Nephron progenitor cell (in vitro differentiated cells): ENCODE measurements at regions not wholly inside any gene's neighbourhood (a gene's known extent, or its start where the extent isn't known, plus 50 kb on each side); places are given as distances from the start of the nearest gene placed in this dataset.
A peak's percentile ranks its signal among the peaks of the same experiment; 100 is the strongest.

ENCODE experiments used
- DNase-seq: peaks from one replicate; pipeline ENCODE4 v3.0.0; 2021
- H3K27ac Mint-ChIP-seq: 2 replicates; pipeline ENCODE4 v1.8.0; 2021; ENCODE audit warnings: mild to moderate bottlenecking, moderate library complexity, mixed read lengths
- H3K27me3 Mint-ChIP-seq: 2 replicates; pipeline ENCODE4 v1.8.0; 2021; ENCODE audit warnings: mild to moderate bottlenecking, low read depth, mixed read lengths; ENCODE audit not compliant: poor library complexity
- H3K36me3 Mint-ChIP-seq: 2 replicates; pipeline ENCODE4 v1.8.0; 2021; ENCODE audit warnings: low read depth, mixed read lengths
- H3K4me1 Mint-ChIP-seq: 2 replicates; pipeline ENCODE4 v1.8.0; 2021; ENCODE audit warnings: mixed read lengths
- H3K4me3 Mint-ChIP-seq: 2 replicates; pipeline ENCODE4 v1.8.0; 2021; ENCODE audit warnings: mild to moderate bottlenecking, moderate library complexity, mixed read lengths
- H3K9me3 Mint-ChIP-seq: 2 replicates; pipeline ENCODE4 v1.8.0; 2021; ENCODE audit warnings: mild to moderate bottlenecking, moderate library complexity, mixed read lengths
- TF ChIP-seq, protein P1 (sequence below): fragments of 200-600 bp; sonication (generic); IDR thresholded peaks from 2 replicates; pipeline ENCODE4 v1.5.0; 2021; ENCODE audit warnings: antibody characterized with exemption

DNA sequence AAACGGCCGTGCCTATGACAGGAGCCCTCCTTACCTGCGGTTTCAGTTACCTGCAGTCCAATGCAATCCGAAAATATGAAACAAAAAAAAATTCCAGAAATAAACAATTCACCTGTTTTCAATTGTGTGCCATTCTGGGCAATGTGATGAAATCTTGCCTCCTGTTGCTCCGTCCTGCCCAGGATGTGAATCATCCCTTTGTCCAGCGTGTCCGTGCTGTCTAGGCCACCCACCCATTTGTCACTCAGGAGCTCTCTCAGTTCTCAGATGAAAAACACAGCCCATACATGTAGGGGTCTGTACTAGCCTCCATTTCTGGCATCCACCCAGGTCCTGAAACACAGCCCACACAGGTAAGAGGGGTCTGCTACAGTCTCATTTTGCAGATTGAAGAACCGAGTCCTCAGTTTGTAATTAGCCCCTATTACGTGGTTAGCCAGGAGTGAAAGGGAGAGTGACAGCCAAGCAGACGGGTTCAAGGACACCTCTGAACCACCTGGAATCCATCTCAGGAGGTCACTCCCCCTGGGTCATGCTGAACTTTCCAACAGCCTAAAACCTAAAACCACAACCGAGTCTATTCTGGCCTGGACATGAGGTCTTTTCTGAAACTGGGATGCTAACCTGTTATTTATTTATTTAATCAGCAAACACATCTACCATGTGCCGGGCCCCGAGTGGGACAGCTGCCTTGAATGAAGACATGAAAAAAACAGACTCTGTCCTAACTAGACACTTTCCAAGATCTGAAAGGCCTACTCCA is 317.2 kb downstream of the SHANK2 start:
- Mint-ChIP-seq H3K36me3 (no peaks in the 10 kb centered on the region), H3K4me1 (peaks cover 4% of the 10 kb centered on the region), H3K4me3 (no peak overlapping the region), H3K27me3 (peaks cover 13% of the 10 kb centered on the region), H3K27ac (no peak overlapping the region), H3K9me3 (peaks cover 19% of the 10 kb centered on the region)
- DNase-seq, result no peak
- TF ChIP-seq, protein P1, sequence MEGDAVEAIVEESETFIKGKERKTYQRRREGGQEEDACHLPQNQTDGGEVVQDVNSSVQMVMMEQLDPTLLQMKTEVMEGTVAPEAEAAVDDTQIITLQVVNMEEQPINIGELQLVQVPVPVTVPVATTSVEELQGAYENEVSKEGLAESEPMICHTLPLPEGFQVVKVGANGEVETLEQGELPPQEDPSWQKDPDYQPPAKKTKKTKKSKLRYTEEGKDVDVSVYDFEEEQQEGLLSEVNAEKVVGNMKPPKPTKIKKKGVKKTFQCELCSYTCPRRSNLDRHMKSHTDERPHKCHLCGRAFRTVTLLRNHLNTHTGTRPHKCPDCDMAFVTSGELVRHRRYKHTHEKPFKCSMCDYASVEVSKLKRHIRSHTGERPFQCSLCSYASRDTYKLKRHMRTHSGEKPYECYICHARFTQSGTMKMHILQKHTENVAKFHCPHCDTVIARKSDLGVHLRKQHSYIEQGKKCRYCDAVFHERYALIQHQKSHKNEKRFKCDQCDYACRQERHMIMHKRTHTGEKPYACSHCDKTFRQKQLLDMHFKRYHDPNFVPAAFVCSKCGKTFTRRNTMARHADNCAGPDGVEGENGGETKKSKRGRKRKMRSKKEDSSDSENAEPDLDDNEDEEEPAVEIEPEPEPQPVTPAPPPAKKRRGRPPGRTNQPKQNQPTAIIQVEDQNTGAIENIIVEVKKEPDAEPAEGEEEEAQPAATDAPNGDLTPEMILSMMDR, result no peak

DNA sequence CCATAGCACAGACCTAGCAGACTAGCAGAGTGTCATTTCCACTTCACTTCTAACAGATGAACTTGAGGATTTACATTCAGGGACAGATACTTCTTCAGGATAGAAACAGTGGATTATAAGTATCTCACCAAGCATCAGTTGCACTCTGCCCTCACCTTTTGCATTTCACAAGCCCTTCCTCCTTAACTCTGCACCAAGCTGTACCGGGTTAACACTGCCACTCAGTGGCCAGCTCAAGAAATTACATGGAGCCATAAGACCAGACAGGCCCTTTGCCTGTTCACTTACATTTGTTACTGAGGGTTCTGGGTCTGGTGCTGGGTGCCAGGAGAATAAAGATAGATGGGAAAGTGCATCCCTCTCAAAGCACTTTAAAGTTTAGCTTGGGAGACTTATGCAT is 309.8 kb downstream of the SHANK2 start:
- H3K4me1 Mint-ChIP-seq, result no peaks in the 10 kb centered on the region
- peak; percentile 25 for DNase-seq
- H3K4me3 Mint-ChIP-seq, result no peak overlapping the region
- TF ChIP-seq, protein P1, result no peak
- H3K9me3 Mint-ChIP-seq, result peaks cover 67% of the 10 kb centered on the region
- H3K27me3 Mint-ChIP-seq, result peaks cover 30% of the 10 kb centered on the region
- no peaks in the 10 kb centered on the region for H3K36me3 Mint-ChIP-seq
- no peak overlapping the region for H3K27ac Mint-ChIP-seq

DNA sequence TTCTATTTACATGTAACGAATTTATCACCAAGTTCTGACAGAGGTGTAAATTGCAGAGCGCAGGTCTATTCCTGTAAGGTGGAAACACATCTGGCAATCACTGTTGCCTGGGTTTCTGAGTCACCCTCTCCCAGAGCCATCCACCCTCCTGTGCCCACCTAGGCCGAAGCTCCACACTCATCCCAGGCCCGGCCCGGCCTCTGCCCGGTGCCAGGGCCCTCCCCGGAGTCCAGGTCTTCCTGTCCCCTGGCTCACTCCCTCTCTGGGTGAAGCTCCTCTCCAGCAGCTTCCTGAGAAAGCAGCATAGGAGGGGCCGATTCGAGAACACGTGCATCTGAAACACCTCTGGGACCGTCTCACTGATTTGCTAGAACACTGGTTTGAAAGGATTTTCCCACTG is 308.2 kb downstream of the SHANK2 start:
- Mint-ChIP-seq H3K27ac (no peak overlapping the region), H3K4me1 (no peaks in the 10 kb centered on the region), H3K27me3 (peaks cover 32% of the 10 kb centered on the region), H3K9me3 (peaks cover 61% of the 10 kb centered on the region), H3K4me3 (no peak overlapping the region), H3K36me3 (no peaks in the 10 kb centered on the region)
- TF ChIP-seq, protein P1, result no peak
- DNase-seq, result no peak

DNA sequence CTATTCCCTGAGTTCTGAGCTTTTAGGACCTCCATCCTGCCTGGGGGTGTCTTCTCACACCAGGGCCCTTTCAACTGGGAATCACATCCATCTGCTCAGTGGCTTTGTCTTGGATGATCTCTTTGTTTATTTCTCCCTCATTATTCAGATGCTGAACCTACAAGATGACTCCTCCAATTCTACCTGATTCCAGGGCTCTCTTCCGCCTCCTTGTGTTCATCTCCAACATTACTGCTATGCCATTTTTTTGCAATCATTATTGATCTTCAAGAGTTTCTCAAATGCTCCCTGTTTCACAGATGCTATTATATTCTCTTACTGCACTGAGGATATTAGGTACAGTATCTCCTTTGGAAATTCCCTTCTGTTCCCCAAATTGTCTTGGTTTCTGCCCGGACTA is 307.7 kb downstream of the SHANK2 start:
- TF ChIP-seq, protein P1, result no peak
- no peak overlapping the region for H3K27ac Mint-ChIP-seq
- H3K27me3 Mint-ChIP-seq, result peaks cover 32% of the 10 kb centered on the region
- no peak for DNase-seq
- no peaks in the 10 kb centered on the region for H3K4me1 Mint-ChIP-seq
- no peak overlapping the region for H3K4me3 Mint-ChIP-seq
- peaks cover 59% of the 10 kb centered on the region for H3K9me3 Mint-ChIP-seq
- no peaks in the 10 kb centered on the region for H3K36me3 Mint-ChIP-seq

DNA sequence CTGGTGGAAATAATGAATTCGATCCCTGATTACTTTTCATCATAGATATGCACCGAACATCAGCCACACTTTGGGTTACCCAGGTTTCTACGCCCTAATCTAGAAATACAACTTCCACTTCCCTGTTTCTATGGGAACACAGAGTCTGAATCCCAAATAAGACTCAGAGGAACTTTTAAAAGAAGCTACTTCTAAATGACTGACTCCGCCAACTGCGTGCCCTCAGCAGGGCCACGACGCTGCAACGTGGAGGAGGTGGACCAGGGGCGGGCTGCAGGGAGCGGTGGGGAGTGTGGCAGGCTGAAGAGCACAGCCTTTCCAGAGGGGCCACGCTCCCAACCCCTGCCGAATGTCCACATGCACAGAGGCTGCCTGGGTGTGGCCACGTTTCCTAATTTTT is 304.0 kb downstream of the SHANK2 start:
- H3K4me1 Mint-ChIP-seq, result no peaks in the 10 kb centered on the region
- TF ChIP-seq, protein P1, result no peak
- no peak overlapping the region for H3K4me3 Mint-ChIP-seq
- peaks cover 29% of the 10 kb centered on the region for H3K27me3 Mint-ChIP-seq
- no peaks in the 10 kb centered on the region for H3K36me3 Mint-ChIP-seq
- peaks cover 39% of the 10 kb centered on the region for H3K9me3 Mint-ChIP-seq
- DNase-seq, result no peak
- no peak overlapping the region for H3K27ac Mint-ChIP-seq
